Smooth muscle cell (in vitro differentiated cells): ENCODE measurements at regions not wholly inside any gene's neighbourhood (a gene's known extent, or its start where the extent isn't known, plus 50 kb on each side); places are given as distances from the start of the nearest gene placed in this dataset.

Experiments used
- DNase-seq: peaks from one replicate; lab custom pipeline; 2025; ENCODE audit not compliant: unreplicated experiment; lab: John Stamatoyannopoulos, UW
- H2AFZ ChIP-seq: fragments of 200-600 bp; sonication (generic); 2 replicates; pipeline ENCODE4 v1.6.0; 2016; ENCODE audit warnings: antibody characterized with exemption, low read depth, mild to moderate bottlenecking
- H3F3A ChIP-seq: fragments of 200-600 bp; sonication (generic); 2 replicates; pipeline ENCODE4 v1.6.0; 2017; ENCODE audit warnings: antibody characterized with exemption, low read depth
- H3K27ac ChIP-seq: fragments of 200-600 bp; sonication (generic); 2 replicates; pipeline ENCODE4 v1.5.1; 2016; ENCODE audit warnings: low read depth, mild to moderate bottlenecking
- H3K27me3 ChIP-seq: fragments of 200-600 bp; sonication (generic); 2 replicates; pipeline ENCODE4 v1.6.1; 2016; ENCODE audit warnings: low read depth, mild to moderate bottlenecking
- H3K36me3 ChIP-seq: fragments of 200-600 bp; sonication (generic); 2 replicates; pipeline ENCODE4 v1.5.1; 2016; ENCODE audit warnings: low read depth
- H3K4me1 ChIP-seq: fragments of 200-600 bp; sonication (generic); 2 replicates; pipeline ENCODE4 v1.5.1; 2016; ENCODE audit warnings: low read depth
- H3K4me2 ChIP-seq: fragments of 200-600 bp; sonication (generic); 2 replicates; pipeline ENCODE4 v1.6.0; 2016; ENCODE audit warnings: mild to moderate bottlenecking
- H3K4me3 ChIP-seq: fragments of 200-600 bp; sonication (generic); 2 replicates; pipeline ENCODE4 v1.5.1; 2016; ENCODE audit warnings: mild to moderate bottlenecking
- H3K79me2 ChIP-seq: fragments of 200-600 bp; sonication (generic); 2 replicates; pipeline ENCODE4 v1.6.0; 2016; ENCODE audit warnings: low read depth, mild to moderate bottlenecking
- H3K9ac ChIP-seq: fragments of 200-600 bp; sonication (generic); 2 replicates; pipeline ENCODE4 v1.6.0; 2016; ENCODE audit warnings: low read depth
- H3K9me3 ChIP-seq: fragments of 200-600 bp; sonication (generic); replicated peaks from 2 replicates; pipeline ENCODE4 v1.5.1; 2016; ENCODE audit warnings: low read depth
- H4K20me1 ChIP-seq: fragments of 200-600 bp; sonication (generic); 2 replicates; pipeline ENCODE4 v1.6.0; 2016; ENCODE audit warnings: low read depth
- WGBS: methylation state at CpG from one replicate; pipeline ENCODE4 v1.1.7; 2016; ENCODE audit warnings: low lambda C conversion rate; 5-methylcytosine and 5-hydroxymethylcytosine counted together
- TF ChIP-seq, protein P1 (sequence below): fragments of 200-600 bp; sonication (generic); IDR thresholded peaks from 2 replicates; pipeline ENCODE4 v1.5.1; 2017; ENCODE audit warnings: borderline replicate concordance, mild to moderate bottlenecking, antibody characterized with exemption; ENCODE audit not compliant: insufficient read depth, poor library complexity, severe bottlenecking

DNA sequence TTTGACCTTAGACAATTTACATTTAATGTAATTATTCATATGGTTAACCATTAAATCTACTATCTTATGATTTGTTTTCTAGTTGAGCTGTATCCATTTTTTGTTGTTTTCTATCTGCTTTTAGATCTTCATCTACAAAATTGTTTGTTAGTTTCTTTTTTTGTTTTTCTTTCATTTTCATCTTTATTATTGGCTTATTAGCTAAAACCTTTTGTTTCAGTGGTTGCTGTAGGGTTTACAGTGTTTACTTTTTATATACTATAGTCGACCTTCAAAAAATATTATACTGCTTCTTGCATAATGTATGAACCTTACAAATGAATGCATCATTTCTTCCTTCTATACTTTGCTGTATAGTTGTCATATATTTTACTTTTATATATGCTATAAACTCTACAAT is 651.6 kb upstream of the PLXNA2 start:
- Histone ChIP-seq H3K36me3 (no peaks in the 10 kb centered on the region), H4K20me1 (no peaks in the 10 kb centered on the region), H2AFZ (no peak overlapping the region), H3K4me2 (no peak overlapping the region), H3K9me3 (no peaks in the 10 kb centered on the region), H3K4me3 (no peak overlapping the region), H3K79me2 (no peaks in the 10 kb centered on the region), H3K27ac (no peak overlapping the region), H3K4me1 (no peaks in the 10 kb centered on the region), H3F3A (no peaks in the 10 kb centered on the region), H3K27me3 (peaks cover 36% of the 10 kb centered on the region), H3K9ac (no peak overlapping the region)
- WGBS = 83% methylated on average over 1 of the region's 1 CpG
- no peak for DNase-seq
- TF ChIP-seq, protein P1, sequence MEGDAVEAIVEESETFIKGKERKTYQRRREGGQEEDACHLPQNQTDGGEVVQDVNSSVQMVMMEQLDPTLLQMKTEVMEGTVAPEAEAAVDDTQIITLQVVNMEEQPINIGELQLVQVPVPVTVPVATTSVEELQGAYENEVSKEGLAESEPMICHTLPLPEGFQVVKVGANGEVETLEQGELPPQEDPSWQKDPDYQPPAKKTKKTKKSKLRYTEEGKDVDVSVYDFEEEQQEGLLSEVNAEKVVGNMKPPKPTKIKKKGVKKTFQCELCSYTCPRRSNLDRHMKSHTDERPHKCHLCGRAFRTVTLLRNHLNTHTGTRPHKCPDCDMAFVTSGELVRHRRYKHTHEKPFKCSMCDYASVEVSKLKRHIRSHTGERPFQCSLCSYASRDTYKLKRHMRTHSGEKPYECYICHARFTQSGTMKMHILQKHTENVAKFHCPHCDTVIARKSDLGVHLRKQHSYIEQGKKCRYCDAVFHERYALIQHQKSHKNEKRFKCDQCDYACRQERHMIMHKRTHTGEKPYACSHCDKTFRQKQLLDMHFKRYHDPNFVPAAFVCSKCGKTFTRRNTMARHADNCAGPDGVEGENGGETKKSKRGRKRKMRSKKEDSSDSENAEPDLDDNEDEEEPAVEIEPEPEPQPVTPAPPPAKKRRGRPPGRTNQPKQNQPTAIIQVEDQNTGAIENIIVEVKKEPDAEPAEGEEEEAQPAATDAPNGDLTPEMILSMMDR = no peak

DNA sequence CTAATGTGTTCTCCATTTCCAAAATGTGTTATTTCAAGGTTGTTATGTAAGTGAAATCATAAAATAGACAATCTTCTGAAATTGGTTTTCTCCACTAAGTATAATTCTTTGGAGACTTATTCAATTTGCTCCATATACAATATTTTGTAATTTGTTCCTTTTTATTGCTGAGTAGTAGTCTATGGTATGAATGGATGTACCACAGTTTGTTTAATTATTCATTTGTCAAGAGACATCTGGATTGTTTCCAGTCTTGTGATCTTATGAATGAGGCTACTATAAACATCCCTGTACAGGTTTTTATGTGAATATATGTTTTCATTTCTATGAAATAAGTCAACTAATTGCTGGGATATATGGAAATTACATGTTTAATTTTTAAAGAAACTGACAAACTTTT is 652.6 kb upstream of the PLXNA2 start:
- Histone ChIP-seq H4K20me1 (no peaks in the 10 kb centered on the region), H3K9ac (no peak overlapping the region), H3F3A (no peaks in the 10 kb centered on the region), H3K27me3 (peaks cover 44% of the 10 kb centered on the region), H3K4me3 (no peak overlapping the region), H3K9me3 (no peaks in the 10 kb centered on the region), H2AFZ (no peak overlapping the region), H3K79me2 (no peaks in the 10 kb centered on the region), H3K36me3 (no peaks in the 10 kb centered on the region), H3K4me2 (no peak overlapping the region), H3K4me1 (no peaks in the 10 kb centered on the region), H3K27ac (no peak overlapping the region)
- TF ChIP-seq, protein P1 = no peak
- no peak for DNase-seq

DNA sequence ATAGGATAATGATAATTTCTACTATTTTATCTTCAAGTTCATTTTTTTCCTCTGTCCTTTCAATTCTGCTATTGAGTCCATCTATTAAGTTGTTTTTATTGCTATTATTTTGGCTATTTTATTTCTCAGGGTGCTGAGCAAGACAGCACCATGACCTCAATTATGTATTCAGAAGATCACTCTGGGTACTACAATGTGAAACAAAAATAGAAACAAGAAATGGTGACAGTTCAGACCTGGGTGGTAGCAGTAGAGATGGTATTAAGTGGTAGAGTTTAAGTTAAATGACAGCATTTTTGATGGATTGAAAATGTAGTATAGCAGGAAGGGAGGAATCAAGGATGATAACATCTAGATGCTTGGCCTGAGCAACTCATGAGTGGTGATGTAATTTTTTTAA is 655.3 kb upstream of the PLXNA2 start:
- Histone ChIP-seq H3K4me2 (no peak overlapping the region), H3K36me3 (no peaks in the 10 kb centered on the region), H3K27ac (no peak overlapping the region), H2AFZ (no peak overlapping the region), H3F3A (no peaks in the 10 kb centered on the region), H3K79me2 (no peaks in the 10 kb centered on the region), H3K9ac (no peak overlapping the region), H3K27me3 (peaks cover 45% of the 10 kb centered on the region), H3K9me3 (no peaks in the 10 kb centered on the region), H4K20me1 (no peaks in the 10 kb centered on the region), H3K4me1 (no peaks in the 10 kb centered on the region), H3K4me3 (no peak overlapping the region)
- no peak for DNase-seq
- TF ChIP-seq, protein P1 = no peak

DNA sequence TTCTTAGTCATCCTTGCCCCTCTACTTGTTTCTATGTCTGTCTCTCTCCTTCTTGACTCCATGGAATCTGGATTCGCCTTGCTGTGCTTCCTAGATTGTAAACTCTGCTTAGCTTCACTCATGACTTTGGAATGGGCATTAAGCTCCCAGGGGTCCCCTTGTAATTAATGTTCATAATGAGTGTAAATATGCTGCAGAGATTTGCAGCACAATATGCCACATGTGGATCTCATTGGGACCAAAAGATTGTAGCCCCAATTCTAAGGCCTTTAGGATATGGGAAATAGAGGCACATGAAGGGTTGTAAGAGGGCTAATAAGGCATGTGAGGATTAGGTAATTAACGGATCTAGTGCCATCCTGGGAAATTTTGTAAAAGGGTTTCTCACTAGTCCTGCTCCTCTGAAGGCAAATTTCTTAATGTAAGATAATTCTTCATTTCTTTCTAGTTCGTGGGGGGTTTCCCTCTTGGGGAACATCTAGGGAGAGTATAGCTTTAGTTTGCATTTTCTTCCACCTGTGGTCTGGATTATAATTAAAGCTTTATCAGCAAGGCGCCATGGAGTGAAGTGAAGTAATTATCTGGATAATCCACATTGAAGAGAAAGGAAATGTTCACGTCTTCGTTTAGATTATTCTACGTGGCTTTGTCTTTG is 659.2 kb upstream of the PLXNA2 start:
- peaks cover 78% of the 10 kb centered on the region for H3K27me3 ChIP-seq
- H3K4me1 ChIP-seq = no peaks in the 10 kb centered on the region
- no peak overlapping the region for H3K27ac ChIP-seq
- H3F3A ChIP-seq = no peaks in the 10 kb centered on the region
- H3K9ac ChIP-seq = no peak overlapping the region
- no peak overlapping the region for H3K4me3 ChIP-seq
- DNase-seq = no peak
- no peak overlapping the region for H3K4me2 ChIP-seq
- H3K79me2 ChIP-seq = no peaks in the 10 kb centered on the region
- H4K20me1 ChIP-seq = no peaks in the 10 kb centered on the region
- TF ChIP-seq, protein P1 = no peak
- no peak overlapping the region for H2AFZ ChIP-seq
- 91% methylated on average over 7 of the region's 7 CpGs for WGBS
- H3K9me3 ChIP-seq = no peaks in the 10 kb centered on the region
- no peaks in the 10 kb centered on the region for H3K36me3 ChIP-seq
